ENCODE measurements at regions not wholly inside any gene's neighbourhood (a gene's known extent, or its start where the extent isn't known, plus 50 kb on each side); places are given as distances from the start of the nearest gene placed in this dataset.
"Not testable (repeated sequence)": the region's sequence is repeated elsewhere in the genome, so short reads cannot be mapped to it uniquely, and the experiment has no call there.

GRCh38 chr21:19540287-19540686 is 1136.7 kb upstream of the TMPRSS15 start:
- no peak overlapping the region for H3K4me3 ChIP-seq
- WGBS, 2 donors: 66 to 70% methylated on average over 2 of the region's 2 CpGs
- peaks cover 0 to 5% (median 0%) of the 10 kb centered on the region in 4 donors for H3K9me3 ChIP-seq
- no peaks in the 10 kb centered on the region for H3K27me3 ChIP-seq
- no peaks in the 10 kb centered on the region for H3K36me3 ChIP-seq
- TF ChIP-seq EP300 (IDR thresholded peaks at IDR 0.05) (no peak), POLR2A (IDR thresholded peaks at IDR 0.05) (no peak), CTCF (IDR thresholded peaks at IDR 0.05) (no peak)
- ATAC-seq (ENCODE audit: low FRiP score in 2 of 2) (no peak), DNase-seq (no peak)
- H3K4me1 ChIP-seq: no peaks in the 10 kb centered on the region
- no peak overlapping the region for H3K27ac ChIP-seq

GRCh38 chr21:19541602-19542001 is 1138.0 kb upstream of the TMPRSS15 start:
- H3K4me3 ChIP-seq: no peak overlapping the region
- ATAC-seq (ENCODE audit: low FRiP score in 2 of 2): no peak
- WGBS, 2 donors: 66 to 80% methylated on average over 2 of the region's 2 CpGs

GRCh38 chr21:19544493-19544892 is 1140.9 kb upstream of the TMPRSS15 start:
- WGBS, 2 donors: 68 to 77% methylated on average over 4 of the region's 4 CpGs
- not testable (repeated sequence) for H3K36me3 ChIP-seq; H3K27ac ChIP-seq; H3K27me3 ChIP-seq; H3K4me1 ChIP-seq; H3K4me3 ChIP-seq; ATAC-seq (ENCODE audit: low FRiP score in 2 of 2); H3K9me3 ChIP-seq; DNase-seq

More at GRCh38 chr21:19541602-19542001, 1138.0 kb upstream of the TMPRSS15 start:
- no peak for DNase-seq
- Histone ChIP-seq H3K36me3 (no peaks in the 10 kb centered on the region), H3K27me3 (no peaks in the 10 kb centered on the region), H3K27ac (no peak overlapping the region), H3K4me1 (no peaks in the 10 kb centered on the region), H3K9me3 (peaks cover 0 to 5% (median 0%) of the 10 kb centered on the region in 4 donors)
- TF ChIP-seq POLR2A (IDR thresholded peaks at IDR 0.05) (no peak), EP300 (IDR thresholded peaks at IDR 0.05) (no peak), CTCF (IDR thresholded peaks at IDR 0.05) (no peak), POLR2AphosphoS5 (IDR thresholded peaks at IDR 0.05) (no peak)

- TF ChIP-seq POLR2A (IDR thresholded peaks at IDR 0.05) (no peak), CTCF (IDR thresholded peaks at IDR 0.05) (no peak), POLR2AphosphoS5 (IDR thresholded peaks at IDR 0.05) (no peak), EP300 (IDR thresholded peaks at IDR 0.05) (no peak)
- no peaks in the 10 kb centered on the region for H3K36me3 ChIP-seq
- ATAC-seq (ENCODE audit: low FRiP score in 2 of 2) (no peak), DNase-seq (no peak)
- H3K4me3 ChIP-seq: no peak overlapping the region
- peaks cover 0 to 4% (median 0%) of the 10 kb centered on the region in 4 donors for H3K9me3 ChIP-seq
- WGBS, 2 donors: 83 to 84% methylated on average over 7 of the region's 7 CpGs
- H3K27ac ChIP-seq: no peak overlapping the region
- H3K4me1 ChIP-seq: no peaks in the 10 kb centered on the region
- no peaks in the 10 kb centered on the region for H3K27me3 ChIP-seq
Measured at GRCh38 chr21:19547951-19548840, 1144.6 kb upstream of the TMPRSS15 start.

- TF ChIP-seq CTCF (IDR thresholded peaks at IDR 0.05): no peak
- 49 to 64% methylated on average over 2 of the region's 2 CpGs for WGBS, 2 donors
- ATAC-seq (ENCODE audit: low FRiP score in 2 of 2) (no peak), DNase-seq (no peak)
- Histone ChIP-seq H3K4me1 (no peaks in the 10 kb centered on the region), H3K27me3 (no peaks in the 10 kb centered on the region), H3K9me3 (no peaks in the 10 kb centered on the region), H3K36me3 (no peaks in the 10 kb centered on the region), H3K27ac (no peak overlapping the region), H3K4me3 (no peak overlapping the region)
Measured at GRCh38 chr21:19553919-19554615, 1150.5 kb upstream of the TMPRSS15 start.
